ENCODE measurements at regions not wholly inside any gene's neighbourhood (a gene's known extent, or its start where the extent isn't known, plus 50 kb on each side); places are given as distances from the start of the nearest gene placed in this dataset.

DNA sequence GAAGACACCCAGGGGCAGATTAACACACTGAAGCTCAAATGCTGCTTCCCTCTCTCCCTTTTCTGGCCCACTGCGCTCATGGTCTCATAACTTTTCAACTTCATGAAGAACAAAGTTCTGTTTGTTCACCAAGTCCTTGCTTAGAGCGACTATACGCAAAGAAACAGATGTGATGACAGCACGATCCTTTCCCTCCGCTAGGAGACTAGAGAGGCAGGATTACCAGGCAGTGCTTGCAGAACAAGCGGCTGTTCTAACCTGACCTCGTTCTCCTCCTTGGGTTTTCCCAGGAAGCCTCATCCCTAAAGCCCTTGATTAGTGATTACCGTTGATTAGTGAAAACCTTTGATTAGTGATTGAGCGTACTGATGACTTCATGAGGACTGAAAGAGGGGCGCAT, 649.9 kb downstream of the IRX1 start:
- Mint-ChIP-seq H3K9me3 (ENCODE audit: insufficient read depth) (no peaks in the 10 kb centered on the region), H3K4me3 (no peak overlapping the region), H3K27ac (no peak overlapping the region), H3K27me3 (no peaks in the 10 kb centered on the region), H3K4me1 (no peaks in the 10 kb centered on the region)
- Histone ChIP-seq H3K27ac (ENCODE audit: low read length in 2 of 2) (no peak overlapping the region), H3K36me3 (replicated peaks in 1 of 2; ENCODE audit: control extremely low read depth in 1 of 2, control insufficient read depth in 1 of 2, extremely low read depth in 1 of 2, insufficient read depth in 2 of 2, low read length in 1 of 2) (no peaks in the 10 kb centered on the region), H3K9ac (ENCODE audit: low read length) (no peak overlapping the region), H3K9me3 (ENCODE audit: control extremely low read depth in 1 of 3, control insufficient read depth in 2 of 3, insufficient read depth in 1 of 3, low read length in 2 of 3) (peaks cover 0 to 16% (median 0%) of the 10 kb centered on the region in 3 donors), H3K27me3 (replicated peaks in 1 of 4; ENCODE audit: control extremely low read depth in 1 of 4, control insufficient read depth in 3 of 4, insufficient read depth in 4 of 4, low read length in 3 of 4) (no peaks in the 10 kb centered on the region), H3K79me2 (ENCODE audit: control insufficient read depth, insufficient read depth, low read length) (no peaks in the 10 kb centered on the region), H4K20me1 (ENCODE audit: control insufficient read depth, insufficient read depth, low read length, poor library complexity, severe bottlenecking) (no peaks in the 10 kb centered on the region), H2AFZ (ENCODE audit: insufficient read depth, low read depth, low read length, poor library complexity, severe bottlenecking) (no peak overlapping the region), H3K4me1 (ENCODE audit: control insufficient read depth in 2 of 2, insufficient read depth in 2 of 2, low read length in 2 of 2) (no peaks in the 10 kb centered on the region), H3K4me3 (ENCODE audit: control extremely low read depth in 1 of 5, extremely low read depth in 1 of 5, insufficient read depth in 1 of 5, low read depth in 2 of 5, low read length in 4 of 5) (no peak overlapping the region), H3K4me2 (replicated peaks; ENCODE audit: low read depth, low read length, poor library complexity, severe bottlenecking) (no peak overlapping the region)
- TF ChIP-seq EZH2 (IDR thresholded peaks at IDR 0.05; ENCODE audit: borderline replicate concordance, insufficient read depth, low read depth, low read length, poor library complexity, severe bottlenecking): no peak
- TF ChIP-seq, protein P1, sequence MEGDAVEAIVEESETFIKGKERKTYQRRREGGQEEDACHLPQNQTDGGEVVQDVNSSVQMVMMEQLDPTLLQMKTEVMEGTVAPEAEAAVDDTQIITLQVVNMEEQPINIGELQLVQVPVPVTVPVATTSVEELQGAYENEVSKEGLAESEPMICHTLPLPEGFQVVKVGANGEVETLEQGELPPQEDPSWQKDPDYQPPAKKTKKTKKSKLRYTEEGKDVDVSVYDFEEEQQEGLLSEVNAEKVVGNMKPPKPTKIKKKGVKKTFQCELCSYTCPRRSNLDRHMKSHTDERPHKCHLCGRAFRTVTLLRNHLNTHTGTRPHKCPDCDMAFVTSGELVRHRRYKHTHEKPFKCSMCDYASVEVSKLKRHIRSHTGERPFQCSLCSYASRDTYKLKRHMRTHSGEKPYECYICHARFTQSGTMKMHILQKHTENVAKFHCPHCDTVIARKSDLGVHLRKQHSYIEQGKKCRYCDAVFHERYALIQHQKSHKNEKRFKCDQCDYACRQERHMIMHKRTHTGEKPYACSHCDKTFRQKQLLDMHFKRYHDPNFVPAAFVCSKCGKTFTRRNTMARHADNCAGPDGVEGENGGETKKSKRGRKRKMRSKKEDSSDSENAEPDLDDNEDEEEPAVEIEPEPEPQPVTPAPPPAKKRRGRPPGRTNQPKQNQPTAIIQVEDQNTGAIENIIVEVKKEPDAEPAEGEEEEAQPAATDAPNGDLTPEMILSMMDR (IDR thresholded peaks at IDR 0.05): no peak
- no peak for DNase-seq
- ATAC-seq (ENCODE audit: low read depth): no peak
- CTCF ChIA-PET: no interaction called here
- POLR2A ChIA-PET: no interaction called here
- WGBS (ENCODE audit: insufficient coverage): 96% methylated on average over 9 of the region's 10 CpGs
- intact Hi-C loops (cut with micrococcal nuclease): no loop called here

DNA sequence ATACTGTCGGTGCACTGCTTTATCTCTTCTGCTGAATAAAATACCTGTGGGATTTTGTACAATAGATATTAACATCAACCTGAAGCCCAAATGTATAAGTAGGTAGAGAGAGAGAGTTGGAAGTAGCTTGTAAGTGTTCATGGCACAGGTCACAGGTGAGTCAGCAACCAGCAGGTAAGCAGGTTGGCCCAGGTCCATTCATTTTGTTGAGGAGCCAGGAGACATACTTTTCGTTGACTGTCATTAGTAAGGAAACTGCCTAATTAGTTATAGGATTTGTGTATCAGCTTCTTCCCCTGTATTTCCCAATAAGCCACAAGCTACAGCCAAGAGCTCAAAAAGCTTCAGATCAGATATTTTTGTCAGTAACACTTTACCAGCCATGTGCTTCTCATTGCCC, 650.8 kb downstream of the IRX1 start:
- H2AFZ ChIP-seq (ENCODE audit: insufficient read depth, low read depth, low read length, poor library complexity, severe bottlenecking): no peak overlapping the region
- no peaks in the 10 kb centered on the region for H4K20me1 ChIP-seq (ENCODE audit: control insufficient read depth, insufficient read depth, low read length, poor library complexity, severe bottlenecking)
- no peak overlapping the region for H3K9ac ChIP-seq (ENCODE audit: low read length)
- no CpG with 5 or more reads among the region's 2 CpGs for WGBS (ENCODE audit: insufficient coverage)
- Mint-ChIP-seq H3K4me3 (no peak overlapping the region), H3K4me1 (no peaks in the 10 kb centered on the region), H3K27me3 (no peaks in the 10 kb centered on the region), H3K9me3 (ENCODE audit: insufficient read depth) (no peaks in the 10 kb centered on the region), H3K27ac (no peak overlapping the region)
- ATAC-seq (ENCODE audit: low read depth) (no peak), DNase-seq (no peak)
- ChIA-PET POLR2A (no interaction called here), CTCF (no interaction called here)
- H3K4me1 ChIP-seq (ENCODE audit: control insufficient read depth in 2 of 2, insufficient read depth in 2 of 2, low read length in 2 of 2): no peaks in the 10 kb centered on the region
- no peak overlapping the region for H3K27ac ChIP-seq (ENCODE audit: low read length in 2 of 2)
- H3K79me2 ChIP-seq (ENCODE audit: control insufficient read depth, insufficient read depth, low read length): no peaks in the 10 kb centered on the region
- no peaks in the 10 kb centered on the region for H3K27me3 ChIP-seq (replicated peaks in 1 of 4; ENCODE audit: control extremely low read depth in 1 of 4, control insufficient read depth in 3 of 4, insufficient read depth in 4 of 4, low read length in 3 of 4)
- H3K9me3 ChIP-seq (ENCODE audit: control extremely low read depth in 1 of 3, control insufficient read depth in 2 of 3, insufficient read depth in 1 of 3, low read length in 2 of 3): peaks cover 0 to 15% (median 0%) of the 10 kb centered on the region in 3 donors
- H3K4me3 ChIP-seq (ENCODE audit: control extremely low read depth in 1 of 5, extremely low read depth in 1 of 5, insufficient read depth in 1 of 5, low read depth in 2 of 5, low read length in 4 of 5): no peak overlapping the region
- intact Hi-C loops (cut with micrococcal nuclease): no loop called here
- H3K4me2 ChIP-seq (replicated peaks; ENCODE audit: low read depth, low read length, poor library complexity, severe bottlenecking): no peak overlapping the region
- TF ChIP-seq EZH2 (IDR thresholded peaks at IDR 0.05; ENCODE audit: borderline replicate concordance, insufficient read depth, low read depth, low read length, poor library complexity, severe bottlenecking): no peak
- TF ChIP-seq, protein P1 (IDR thresholded peaks at IDR 0.05): no peak
- H3K36me3 ChIP-seq (replicated peaks in 1 of 2; ENCODE audit: control extremely low read depth in 1 of 2, control insufficient read depth in 1 of 2, extremely low read depth in 1 of 2, insufficient read depth in 2 of 2, low read length in 1 of 2): no peaks in the 10 kb centered on the region
